Hepatic stellate cell (primary cell): ENCODE measurements at regions not wholly inside any gene's neighbourhood (a gene's known extent, or its start where the extent isn't known, plus 50 kb on each side); places are given as distances from the start of the nearest gene placed in this dataset.

ENCODE experiments used
- DNase-seq: peaks from one replicate; pipeline ENCODE4 v3.0.0; 2011; ENCODE audit warnings: low spot score

DNA sequence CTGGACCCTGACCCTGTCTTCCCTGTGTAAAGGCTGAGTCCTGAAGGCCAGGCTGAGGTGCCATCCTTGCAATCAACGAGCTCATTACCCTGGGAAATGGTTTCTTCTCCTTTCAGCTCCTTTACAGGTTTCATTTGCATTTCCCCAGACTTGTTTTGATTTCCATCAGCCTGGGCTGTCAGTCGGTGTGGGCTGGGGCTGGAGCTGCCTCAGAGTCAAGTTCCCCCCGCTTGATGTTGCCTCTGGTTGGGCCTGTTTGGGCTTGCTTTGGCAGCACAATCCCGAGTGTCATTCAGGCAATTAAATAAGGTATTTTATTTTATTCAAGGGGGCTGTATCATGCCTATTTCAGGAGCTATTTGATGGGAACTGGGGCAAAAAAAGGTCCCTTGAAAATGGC, 424.9 kb downstream of the INSC start:
- DNase-seq, result no peak

- DNase-seq, result no peak
Measured at GRCh38 chr11:15541079-15541478, 426.4 kb downstream of the INSC start.

DNA sequence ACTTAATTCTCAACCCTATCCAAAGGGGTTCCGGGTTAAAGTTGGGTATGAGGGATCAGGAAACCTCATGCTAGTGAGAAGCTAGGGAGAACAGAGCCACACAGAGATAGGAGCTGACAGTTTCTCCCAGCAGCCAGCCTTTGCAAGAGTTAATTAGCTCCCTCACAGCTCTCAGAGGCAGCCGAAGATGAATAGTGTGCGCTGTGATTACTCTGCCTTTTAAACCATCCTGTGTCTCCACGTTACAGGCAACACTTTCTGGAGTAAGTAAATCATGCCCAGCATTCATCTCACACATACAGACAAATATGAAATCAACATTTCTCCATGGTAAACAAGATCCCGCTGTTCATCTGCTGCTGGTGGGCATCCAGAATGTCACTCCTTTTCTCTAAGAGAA, 429.6 kb downstream of the INSC start:
- DNase-seq, result no peak

DNA sequence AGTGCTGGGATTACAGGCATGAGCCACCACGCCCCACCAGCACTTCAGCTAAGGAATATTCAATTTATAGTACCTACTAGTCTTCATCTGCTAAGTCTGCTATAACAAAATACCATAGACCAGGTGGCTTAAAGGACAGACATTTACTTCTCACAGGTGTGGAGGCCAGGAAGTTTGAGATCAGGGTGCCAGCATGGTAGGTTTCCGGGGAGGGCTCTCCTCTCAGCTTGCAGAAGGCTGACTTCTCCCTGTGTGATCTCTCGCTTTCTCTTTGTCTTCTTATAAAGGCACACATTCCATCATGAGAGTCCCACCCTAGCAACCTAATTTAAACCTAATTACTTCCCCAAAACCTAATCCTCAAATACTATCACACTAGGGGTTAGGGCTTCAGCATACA, 433.0 kb downstream of the INSC start:
- no peak for DNase-seq

DNA sequence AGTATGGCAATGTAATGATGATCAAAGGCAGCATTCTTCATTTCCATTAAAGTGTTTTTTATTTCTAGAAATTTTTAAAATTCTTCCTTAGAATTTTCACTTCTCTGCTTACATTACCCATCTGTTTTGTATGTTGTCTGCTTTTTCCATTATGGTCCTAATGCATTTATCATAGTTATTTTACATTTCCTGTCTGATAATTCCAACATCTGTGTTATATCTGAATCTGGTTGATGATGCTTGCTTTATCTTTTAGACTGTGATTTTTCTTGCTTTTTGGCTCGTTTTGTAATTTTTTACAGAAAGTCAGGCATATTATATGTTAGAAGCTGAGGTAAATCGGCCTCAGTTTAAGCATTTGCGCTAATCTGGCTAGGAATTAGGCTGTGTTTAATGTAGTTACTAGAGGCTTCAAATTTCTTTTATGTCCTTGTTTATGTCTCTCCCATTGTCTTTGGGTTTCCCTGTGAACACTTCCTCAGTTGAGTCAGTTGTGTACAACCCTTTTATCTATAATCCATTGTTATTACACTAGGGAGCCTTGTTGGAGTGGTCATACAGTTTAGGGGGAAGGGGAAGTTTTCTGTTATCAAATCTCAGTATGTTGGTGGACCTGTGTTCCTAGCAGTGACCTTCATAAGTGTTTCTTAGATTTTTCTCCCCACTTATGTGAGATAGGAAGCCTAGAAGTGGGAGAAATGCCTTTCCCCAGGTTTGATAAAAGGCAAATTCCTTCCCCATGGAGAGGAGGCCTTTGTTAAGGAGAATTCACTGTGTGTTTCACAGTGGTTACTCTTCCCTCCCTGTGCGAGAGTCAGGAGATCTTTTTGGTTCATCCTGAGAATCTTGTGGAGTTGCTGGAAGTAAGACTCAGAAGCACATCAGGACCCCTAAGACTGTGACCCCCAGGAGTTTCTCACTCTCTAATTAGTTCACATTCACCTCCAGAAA, 437.5 kb downstream of the INSC start:
- no peak for DNase-seq

- DNase-seq, result no peak
Measured at GRCh38 chr11:15555161-15555560, 440.4 kb downstream of the INSC start.

- no peak for DNase-seq
Measured at GRCh38 chr11:15557457-15558230, 442.9 kb downstream of the INSC start.

DNA sequence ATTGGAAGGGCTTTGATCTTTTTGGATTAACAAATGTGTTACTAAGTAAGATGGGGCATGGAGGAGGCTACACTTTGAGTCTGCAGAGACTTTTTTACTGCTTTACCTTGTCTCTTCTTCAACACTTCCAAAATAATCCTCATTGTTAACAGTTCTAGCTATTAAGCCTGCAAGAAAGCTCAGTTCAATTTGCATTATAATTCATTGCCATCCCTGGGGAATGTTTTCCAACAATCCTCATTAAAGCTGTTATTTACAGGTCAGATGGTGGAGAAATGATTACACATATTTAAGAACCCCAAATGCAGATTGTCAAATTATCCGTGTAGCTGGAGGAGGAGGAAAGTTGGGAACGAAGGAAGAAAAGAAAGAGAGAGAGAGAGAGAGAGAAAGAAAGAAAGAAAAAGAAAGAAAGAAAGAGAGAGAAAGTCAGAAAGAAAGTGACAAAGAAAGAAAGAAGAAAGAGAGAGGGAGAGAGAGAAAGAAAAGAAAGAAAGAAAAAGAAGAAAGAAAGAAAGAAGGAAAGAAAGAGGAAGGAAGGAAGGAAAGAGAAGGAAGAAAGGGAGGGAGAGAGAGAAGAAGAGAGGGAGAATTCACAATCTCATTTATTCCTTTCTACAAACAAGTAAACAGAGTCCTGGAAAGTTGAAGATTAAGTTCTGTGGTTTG, 443.9 kb downstream of the INSC start:
- no peak for DNase-seq

DNA sequence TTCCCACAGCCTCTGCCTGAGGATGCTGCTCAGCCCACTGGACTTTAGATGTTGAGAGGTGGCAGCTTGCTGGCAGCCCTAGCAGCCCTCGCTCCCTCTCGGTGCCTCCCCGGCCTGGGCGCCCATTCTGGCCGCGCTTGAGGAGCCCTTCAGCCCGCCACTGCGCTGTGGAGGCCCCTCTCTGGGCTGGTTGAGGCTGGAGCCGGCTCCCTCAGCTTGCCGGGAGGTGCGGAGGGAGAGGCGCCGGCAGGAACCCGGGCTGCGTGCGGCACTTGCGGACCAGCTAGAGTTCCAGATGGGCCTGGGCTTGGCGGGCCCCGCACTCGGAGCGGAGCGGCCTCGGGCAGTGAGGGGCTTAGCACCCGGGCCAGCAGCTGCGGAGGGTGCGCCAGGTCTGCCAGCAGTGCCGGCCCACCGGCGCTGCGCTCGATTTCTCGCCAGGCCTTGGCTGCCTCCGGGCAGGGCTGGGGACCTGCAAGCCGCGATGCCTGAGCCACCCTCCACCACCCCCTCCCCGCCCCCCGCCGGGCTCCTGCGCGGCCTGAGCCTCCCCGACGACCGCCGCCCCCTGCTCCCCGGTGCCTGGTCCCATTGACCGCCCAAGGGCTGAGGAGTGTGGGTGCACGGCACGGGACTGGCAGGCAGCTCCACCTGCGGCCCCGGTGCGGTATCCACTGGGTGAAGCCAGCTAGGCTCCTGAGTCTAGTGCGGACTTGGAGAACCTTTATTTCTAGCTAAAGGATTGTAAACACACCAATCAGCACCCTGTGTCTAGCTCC, 446.2 kb downstream of the INSC start:
- DNase-seq, result no peak

- no peak for DNase-seq
Measured at GRCh38 chr11:15562230-15562629, 447.5 kb downstream of the INSC start.

DNA sequence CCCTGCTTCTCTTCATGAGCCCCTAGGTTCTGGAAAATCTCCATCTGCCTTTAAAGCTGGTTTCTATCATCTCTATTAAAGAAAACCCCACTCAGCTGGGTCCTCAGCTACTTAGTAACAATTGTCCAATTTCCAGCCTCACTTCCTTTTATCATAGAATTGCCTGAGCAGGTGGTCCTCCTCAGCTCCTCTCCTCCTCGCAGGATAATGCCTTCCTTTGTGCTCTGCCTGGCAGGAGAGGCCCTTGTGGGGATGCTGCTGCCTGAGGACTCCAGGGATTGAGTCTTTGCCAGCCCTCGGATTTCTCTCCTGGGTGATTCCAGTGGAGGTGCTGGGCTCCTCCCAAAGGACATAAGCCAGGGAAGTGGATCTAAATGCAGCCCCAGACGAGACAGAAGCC, 448.3 kb downstream of the INSC start:
- DNase-seq, result no peak

DNA sequence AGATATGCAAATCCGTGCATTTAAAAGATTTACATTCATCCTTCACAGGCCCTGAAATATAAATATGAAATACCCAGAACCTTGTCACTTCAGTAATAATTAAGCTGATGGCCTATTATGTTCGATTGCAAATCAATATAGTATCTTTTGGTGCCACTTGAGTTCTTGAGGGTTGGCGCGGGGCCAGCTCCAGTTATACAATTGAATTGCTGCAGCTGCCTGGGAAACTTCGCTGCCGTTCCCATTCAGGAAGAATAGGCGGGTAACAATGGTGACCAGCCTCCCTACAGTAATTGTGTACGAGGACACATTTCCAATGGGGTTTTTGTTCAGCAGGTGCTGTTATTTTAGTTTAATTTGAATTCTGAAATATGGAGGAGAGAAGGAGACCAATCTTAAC, 451.2 kb downstream of the INSC start:
- no peak for DNase-seq

- no peak for DNase-seq
Measured at GRCh38 chr11:15568440-15568839, 453.7 kb downstream of the INSC start.

DNA sequence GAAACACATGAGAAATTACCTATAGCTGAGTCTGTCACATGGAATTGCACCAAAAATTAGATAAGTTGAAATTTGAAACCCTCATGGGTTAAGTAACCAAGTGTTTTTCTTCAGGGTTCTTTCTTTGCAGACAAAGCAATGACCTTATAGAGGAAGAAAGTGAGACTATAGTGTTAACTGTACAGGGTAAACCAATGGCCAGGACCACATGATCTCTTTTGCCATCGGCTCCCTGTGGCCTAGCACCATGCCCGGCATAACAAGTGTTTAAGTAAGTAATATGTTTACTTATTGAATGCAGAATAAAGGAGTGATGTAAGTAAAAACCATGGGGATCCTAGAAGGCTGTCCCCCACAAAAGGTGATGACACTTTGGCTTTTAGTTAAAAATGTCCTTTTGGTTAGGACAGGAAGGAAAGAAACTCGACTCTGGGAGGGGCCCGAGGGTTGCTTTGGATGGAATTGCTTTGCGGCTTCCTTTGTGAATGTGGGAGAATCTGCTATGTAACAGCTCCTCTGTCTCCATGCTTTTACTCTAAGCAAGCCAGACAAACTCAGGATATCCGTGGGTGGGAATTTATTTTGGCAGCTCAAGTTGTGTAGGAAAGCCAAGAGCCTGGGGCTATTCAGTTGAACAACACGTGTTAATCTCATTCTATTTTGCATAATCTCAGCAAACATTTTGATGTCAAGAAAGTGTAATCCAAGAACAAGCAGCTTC, 454.7 kb downstream of the INSC start:
- DNase-seq, result no peak

GRCh38 chr11:15575409-15575808, 460.7 kb downstream of the INSC start:
- DNase-seq, result no peak

DNA sequence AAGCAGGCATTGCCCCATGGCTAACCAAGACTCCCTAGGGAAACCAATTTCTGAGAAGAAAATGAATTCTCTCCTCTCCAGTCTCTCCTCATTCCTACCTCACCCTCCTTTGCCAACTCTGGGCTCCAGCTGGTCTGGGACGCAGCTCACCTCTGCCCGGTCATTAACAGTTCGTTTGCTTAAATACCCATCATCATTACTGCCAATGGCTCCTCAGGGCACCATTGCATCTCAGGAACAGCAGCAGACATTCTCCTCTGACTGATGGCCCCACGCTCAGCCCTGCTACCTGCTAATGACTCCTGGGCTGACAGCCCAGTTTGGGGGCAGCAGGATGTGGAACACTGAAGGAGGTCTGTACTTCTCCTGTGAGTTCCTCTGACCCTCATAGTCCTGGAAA, 462.0 kb downstream of the INSC start:
- no peak for DNase-seq

- DNase-seq, result no peak
Measured at GRCh38 chr11:15577519-15577918, 462.8 kb downstream of the INSC start.

DNA sequence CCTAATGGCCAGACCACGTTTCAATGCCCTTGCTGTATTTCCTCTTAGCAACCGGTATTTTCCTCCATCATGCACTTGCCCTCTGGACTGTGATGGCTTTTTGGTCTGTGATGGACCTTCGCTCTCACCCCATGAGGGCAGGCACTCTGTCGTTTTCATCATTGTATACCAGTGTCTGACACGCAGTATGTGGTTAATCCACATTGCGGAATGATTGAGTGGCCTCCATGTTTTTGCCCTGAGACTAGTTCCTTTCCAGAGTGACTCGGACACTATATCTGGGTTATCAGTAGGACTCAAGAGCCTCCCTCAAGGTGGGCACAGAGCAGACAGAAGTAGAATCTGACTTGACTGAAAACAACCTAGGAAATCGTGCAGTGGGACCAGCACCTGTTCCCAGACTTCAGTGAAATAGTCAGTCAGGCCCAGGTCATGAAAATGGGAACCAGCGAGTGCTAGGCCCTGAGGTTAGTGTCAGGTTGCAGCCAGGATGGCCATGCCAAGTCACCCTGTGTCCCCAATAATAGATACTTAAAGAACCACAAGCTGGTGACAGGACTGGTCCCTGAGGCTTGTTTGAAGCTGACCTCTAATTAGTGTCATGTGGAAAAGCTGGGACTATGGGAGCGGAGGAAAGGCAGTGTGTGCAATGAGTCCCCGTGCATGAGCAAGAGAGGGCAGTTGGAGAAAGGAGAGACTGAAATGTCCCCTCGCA, 464.7 kb downstream of the INSC start:
- no peak for DNase-seq

GRCh38 chr11:15580056-15580774, 465.5 kb downstream of the INSC start:
- DNase-seq, result no peak

DNA sequence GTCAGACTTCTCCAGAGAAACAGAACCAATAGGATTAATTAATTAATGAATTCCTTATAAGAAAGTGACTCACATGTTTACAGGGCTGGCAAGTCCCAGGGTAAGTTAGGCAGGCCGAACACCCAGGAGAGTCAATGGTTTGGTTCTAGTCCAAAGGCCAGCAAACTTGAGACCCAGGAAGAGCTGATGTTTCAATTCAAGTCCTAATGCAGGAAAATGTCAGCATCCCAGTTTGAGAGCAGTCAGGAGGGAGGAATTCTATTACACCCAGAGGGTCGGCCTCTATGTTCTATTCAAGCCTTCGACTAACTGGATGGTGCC, 466.0 kb downstream of the INSC start:
- no peak for DNase-seq
